RKO (cell line): ENCODE measurements at regions not wholly inside any gene's neighbourhood (a gene's known extent, or its start where the extent isn't known, plus 50 kb on each side); places are given as distances from the start of the nearest gene placed in this dataset.
"Not testable (repeated sequence)": the region's sequence is repeated elsewhere in the genome, so short reads cannot be mapped to it uniquely, and the experiment has no call there.

Experiments
- DNase-seq: peaks from one replicate; pipeline ENCODE4 v3.0.0-alpha.2; 2016; ENCODE audit warnings: low spot score

DNA sequence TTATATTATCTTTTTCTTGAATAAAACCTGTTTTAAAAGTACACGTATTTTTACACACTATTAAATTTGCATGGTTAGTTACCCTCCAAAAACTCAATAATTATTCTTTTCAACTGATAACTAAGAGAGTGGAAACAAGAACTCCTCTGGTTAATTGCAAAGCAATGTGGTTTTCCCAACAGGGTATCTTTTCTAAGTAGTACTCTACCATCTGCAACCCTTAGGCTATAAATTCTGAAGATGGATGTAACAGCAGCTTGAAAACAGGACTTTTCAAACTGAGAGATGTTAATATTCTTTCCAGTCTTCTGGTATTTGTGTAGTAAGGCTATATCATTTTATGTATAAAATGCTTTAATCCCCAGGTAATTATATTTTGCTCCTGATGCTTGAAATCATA, 916.1 kb upstream of the POT1 start:
- DNase-seq, result no peak

DNA sequence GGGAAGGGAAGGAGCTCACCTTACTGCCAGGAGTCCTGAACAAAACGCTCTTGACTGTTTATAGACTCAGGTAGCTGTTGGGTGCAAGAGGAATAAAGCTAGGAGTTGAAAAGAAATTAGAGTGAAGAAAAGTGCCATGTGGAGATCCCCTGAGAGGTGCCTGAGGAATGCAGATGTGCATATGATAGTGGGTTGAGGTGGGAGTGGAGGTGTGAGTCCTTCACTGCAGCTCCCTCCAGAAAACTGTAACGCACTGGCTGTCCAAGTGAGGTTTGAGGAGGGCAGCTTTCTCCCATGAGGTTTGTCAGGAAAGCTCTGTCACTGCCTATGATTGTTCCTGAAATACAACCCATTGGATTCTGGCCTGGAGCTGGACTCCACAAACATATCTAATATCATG, 904.8 kb upstream of the POT1 start:
- no peak for DNase-seq

DNA sequence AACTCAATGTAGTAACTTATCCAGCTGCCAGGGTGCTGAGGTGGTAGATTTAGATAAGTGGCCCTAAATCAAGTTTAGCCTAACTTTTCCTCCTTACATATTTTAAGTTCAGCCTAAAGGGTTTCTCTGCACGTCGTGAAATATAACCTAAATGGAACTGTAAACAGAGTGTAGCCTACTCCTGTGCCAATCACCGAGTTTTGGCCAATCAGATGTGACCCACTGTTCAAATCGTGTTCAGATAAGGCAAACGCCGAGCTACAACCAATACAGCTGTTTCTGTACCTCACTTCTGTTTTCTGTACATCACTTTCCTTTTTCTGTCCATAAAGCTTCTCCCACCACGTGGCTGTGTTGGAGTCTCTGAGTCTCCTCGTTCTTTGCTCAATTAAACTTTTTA, 904.2 kb upstream of the POT1 start:
- DNase-seq, result no peak

DNA sequence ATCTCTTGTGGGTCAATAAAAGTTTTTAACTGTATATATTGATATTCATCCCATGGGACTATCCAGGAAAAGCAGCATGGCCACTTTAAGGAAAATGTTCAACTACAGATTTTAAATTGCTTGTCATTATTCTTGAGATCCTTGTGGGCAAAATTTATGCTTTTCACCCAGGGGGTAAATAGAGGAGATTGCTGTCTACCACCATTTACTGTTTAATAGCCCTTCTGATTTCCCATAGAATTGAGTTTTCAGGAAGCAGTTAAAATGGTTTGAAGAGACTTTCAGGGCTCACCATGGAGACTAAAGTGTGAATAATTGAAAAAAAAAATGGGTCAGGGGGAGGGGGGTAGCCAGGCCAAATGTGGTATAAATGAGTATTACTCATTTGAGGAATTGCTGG, 901.1 kb upstream of the POT1 start:
- DNase-seq, result no peak

DNA sequence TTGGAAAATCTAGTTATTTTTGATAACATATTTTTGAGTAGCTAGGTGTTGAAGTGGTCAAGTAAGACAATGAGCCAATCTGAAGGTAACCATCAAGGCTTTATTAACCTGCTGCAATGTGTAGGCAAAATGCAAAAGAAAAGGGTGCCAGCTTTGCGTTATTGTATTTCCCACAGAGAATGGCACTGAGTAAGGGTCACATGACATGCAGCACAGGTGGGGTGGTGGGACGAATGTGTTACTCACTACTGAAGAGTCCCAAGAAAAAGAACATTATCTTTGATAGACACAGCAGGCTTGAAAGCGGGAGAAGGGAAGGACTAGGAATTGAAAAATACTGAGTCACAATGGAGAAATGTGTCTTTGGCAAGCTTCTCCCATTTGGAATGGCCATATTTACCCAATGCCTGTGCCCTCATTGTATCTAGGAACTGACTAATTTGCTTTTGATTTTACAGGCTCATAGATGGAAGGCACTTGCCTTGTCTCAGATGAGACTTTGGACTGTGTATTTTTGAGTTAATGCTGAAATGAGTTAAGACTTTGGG, 898.6 kb upstream of the POT1 start:
- DNase-seq, result no peak

DNA sequence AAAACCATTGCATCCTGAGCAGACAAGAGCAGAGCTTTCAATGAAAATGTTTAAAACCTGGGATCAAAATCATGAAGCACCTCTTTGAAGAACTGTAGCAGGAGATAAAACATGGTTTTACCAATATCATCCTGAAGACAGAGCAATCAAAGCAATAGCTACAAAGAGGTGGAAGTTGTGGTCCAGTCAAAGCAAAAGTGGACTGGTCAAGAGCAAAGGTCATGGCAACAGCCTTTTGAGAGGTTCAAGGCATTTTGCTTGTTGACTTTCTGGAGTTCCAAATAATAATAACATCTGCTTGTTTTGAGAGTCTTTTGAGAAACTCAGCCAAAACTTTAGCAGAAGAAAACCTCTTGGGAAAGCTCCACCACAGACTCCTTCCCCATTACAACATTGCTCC, 893.9 kb upstream of the POT1 start:
- DNase-seq, result no peak

DNA sequence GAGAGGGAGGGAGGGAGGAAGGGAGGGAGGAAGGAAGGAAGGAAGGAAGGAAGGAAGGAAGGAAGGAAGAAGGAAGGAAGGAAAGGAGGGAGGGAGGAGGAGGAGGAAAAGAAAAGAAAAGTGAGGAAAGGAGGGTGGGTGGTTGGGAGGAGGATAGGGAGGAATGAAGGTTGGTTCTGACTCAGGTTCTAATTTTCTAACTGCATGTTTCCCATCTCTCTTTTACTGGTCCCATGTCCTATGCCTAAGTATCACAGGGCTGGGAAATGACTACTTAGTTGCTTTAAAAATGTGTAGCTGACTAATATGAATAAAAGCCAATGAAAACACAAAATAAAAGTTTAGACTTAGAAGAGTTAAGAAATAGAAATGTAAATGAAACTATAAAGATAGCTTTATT, 890.9 kb upstream of the POT1 start:
- DNase-seq, result no peak

DNA sequence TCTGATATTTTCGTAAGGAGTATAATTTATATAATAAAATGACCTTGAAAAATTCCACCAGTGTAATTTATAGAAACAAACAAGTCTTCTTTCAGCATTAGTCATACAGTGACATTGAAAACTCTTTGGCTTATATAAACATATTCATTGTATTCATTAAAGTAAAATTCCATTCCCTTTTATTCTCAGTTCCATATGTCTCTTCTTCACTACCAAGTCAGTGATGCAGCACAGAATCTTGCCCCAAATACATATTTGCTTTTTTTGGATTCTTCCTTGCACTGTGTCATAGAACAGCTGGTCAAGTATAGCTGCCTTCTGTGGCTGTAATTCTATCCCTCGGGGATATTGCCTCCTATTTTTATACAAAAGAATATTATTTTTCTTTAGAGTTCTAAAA, 884.5 kb upstream of the POT1 start:
- DNase-seq, result no peak

DNA sequence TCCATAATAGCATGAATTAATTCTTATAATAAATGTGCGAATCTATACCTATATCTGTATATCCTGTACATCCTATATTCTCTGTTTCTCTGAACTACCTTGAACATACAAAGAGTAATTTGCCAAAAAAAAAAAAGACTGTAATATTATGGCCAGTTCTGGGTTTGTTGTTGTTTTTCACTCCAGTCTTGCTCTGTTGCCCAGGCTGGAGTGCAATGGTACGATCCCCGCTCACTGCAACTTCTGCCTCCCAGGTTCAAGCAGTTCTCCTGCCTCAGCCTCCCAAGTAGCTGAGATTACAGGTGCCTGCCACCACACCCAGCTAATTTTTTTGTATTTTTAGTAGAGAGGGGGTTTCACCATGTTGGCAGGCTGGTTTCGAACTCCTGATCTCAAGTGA, 876.9 kb upstream of the POT1 start:
- DNase-seq, result not testable (repeated sequence)

DNA sequence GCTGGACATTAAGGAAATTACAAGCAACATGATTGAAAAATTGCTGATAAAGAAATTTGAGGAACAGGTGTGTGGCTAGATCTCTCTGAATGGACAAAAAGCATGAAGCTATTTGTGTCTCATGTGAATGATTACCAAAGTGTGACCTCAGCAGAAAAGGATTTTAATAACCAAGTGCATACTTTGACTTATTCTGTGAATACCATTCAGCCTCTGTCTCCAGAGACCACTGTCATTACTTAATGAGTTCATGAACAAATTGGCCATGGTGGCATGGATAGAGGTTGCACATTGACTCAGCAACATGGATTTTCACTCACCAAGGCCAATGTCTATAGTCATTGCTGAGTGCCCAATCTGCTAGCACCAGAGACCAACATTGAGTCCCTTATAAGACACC, 874.6 kb upstream of the POT1 start:
- no peak for DNase-seq

DNA sequence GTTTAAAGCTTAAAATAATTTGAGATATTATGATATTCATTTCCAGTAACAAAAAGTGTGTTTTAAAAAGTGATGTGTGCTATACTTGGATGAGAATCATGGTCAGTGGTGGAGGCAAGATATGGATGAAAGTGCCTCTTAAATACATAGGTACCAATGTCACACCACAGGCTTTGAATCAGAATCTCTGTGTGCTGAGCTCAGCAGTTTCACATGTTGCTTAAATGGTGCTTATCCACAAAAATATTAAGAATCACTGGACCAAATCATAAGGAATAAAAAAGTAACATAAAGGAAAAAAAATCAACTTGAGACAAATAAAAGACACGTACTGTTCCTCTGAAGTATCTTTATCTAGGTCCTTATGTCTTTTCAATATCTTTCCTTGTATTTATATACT, 850.5 kb upstream of the POT1 start:
- no peak for DNase-seq

DNA sequence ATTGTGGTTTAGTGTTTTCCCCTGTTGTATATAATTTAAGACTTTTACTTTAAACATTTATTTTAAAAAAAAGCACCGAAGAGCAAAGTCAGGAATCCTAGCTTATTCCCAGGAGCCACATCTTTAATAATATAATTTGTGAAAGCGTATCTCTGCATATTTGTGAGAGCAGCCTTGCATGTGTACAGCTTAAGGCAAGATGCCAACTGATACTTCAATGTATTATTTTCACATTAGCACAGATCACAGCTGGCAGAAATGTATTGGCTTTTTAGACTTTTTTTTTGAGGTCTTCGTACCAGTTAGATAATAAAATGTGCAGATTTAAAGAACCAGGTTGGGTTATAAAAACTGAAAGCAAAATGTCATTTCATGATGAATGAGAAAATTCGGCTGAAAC, 845.7 kb upstream of the POT1 start:
- no peak for DNase-seq

DNA sequence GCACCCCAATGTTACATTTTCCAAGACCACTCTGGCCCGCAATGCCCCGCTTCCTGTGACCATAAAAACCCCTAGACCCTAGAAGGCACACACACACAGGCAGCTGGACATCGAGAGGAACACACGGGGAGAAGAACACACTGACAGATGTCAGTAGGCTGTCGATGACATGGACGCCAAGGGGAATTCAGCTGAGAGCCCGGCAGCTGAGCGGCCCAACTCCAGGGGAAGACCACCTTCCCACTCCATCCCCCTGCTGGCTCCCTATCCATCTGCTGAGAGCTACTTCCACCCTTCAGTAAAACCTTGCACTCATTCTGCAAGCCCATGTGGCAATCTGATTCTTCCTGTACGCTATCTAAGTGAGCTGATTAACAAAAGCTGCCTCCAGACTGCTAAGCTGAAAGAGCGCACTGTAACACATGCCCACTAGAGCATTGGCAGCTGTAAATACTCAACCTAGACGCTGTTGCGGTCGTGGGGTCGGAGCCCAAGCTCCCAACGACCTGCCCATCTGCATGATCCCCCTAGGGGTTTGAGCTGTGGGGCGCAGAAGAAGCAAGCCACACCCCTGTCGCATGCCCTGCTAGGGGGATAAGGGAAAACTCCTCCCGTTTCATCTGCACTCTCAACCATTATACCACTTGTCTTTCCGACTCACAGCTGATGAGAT, 843.6 kb upstream of the POT1 start:
- no peak for DNase-seq

DNA sequence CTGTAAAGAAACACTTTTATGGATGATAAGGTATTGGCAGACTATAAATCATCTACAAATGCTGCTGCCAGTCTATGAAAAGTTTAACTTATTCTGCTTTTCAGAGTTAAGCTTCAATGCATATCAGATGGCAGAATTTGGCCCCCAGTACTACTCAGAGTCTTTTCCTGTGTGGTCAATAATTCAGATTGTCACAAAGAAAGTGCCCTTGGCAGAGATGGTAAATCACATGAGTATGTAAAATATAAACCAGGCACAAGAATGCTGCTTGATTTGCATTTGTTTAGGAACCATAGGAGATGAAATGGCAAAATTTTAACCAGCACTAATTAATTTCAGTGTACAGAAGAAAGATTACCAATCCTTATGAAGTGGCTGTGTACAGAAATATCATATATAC, 818.3 kb upstream of the POT1 start:
- no peak for DNase-seq

DNA sequence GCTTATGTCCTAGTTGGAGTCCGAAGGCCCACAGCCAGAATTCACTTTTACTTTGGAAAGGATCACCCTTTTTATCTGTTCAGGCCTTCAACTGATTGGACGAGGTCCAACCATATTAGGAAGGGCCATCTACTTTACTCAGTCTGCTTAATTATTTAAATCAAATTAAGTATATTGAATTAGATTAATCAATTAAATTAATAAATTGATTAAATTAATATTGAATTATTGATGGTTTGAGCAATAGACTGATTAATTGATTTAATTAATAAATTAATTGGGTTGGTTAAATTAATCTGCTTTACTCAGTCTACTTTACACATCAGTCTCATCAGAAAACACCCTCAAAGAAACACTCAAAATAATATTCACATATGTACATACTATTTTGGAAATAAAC, 816.9 kb upstream of the POT1 start:
- DNase-seq, result no peak

DNA sequence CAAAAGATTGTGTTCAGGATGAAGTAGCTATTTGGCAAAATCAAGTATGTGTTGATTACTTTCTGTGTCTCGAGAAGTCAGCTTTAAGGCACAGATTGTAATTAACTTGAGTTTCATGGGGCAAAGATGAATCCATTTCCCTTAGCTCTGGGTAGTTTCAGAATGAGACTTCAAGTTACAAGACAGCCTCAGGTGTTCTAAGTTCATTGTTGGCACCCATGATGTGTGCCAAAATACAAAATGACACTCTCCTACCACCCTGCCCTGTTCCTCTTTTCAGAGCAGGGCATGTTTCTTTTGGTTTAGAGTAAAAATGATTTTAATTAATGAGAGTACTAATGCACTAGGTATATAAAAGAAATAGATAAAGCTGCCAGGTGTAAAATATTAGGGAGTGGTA, 797.6 kb upstream of the POT1 start:
- DNase-seq, result no peak

DNA sequence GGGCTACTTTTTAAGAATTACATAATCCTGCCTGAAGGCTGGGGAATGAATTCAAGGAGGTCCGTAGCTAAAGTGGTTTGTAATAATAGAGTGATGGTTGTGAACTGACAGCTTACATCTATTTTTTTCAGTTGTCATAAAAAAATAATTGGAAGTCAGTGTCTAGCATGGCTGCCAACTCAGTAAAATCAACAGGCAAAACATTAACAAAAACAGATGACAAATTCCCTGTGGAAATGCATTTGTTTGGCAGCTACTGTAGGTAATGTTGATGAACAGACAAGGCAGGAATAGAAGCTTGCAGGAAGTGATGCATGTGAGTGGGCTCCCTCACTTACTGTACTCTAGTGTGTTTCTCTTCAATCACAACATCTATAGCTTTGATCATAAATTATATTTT, 766.0 kb upstream of the POT1 start:
- DNase-seq, result no peak

DNA sequence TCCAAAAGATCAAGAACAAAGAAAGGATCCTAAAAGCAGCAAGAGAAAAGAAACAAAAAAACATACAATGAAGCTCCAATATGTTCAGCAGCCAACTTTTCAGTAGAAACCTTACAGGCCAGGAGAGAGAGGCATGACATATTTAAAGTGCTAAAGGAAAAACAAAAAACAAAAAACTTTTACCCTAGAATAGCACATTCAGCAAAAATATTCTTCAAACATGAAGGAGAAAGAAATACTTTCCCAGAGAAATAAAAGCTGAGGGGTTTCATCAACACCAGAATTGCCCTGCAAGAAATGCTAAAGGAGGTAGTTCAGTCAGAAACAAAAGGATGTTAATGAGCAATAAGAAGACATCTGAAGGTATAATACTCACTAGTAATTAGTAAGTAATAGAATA, 753.5 kb upstream of the POT1 start:
- no peak for DNase-seq

DNA sequence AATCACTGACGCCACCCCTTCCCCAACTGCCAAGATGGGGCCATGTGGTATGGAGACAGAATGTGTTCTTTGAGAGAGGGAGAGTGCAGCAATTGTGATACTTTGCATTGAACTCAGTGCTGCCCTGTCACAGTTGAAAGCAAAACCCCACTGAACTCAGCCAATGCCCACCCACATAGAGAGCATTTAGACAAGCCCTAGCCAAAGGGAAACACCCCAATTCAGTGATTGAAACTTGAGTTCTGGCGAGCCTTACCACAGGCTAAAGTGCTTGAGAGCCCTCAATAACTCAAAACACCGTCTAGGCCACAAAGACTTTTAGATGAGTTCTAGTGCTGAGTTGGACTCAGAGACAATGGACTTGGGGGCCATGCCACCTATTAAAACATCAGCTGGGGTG, 751.9 kb upstream of the POT1 start:
- DNase-seq, result no peak

DNA sequence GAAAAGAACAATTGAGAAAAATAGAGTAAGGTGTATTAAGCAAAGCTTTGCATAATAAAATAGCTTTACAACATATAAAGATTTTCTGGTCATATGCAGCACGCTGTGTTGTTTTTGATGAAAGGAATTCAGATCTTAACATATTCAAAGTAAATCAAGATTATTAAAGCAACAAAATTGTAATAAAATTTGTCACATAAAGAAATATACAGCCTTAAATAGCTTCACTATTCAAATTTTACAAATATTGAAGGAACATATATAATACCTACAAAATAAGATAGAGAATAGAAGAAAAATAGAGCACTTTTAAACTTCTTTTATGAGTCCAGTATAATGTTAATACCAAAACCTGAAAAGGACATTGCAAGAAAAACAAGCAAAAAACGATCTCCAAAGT, 749.1 kb upstream of the POT1 start:
- no peak for DNase-seq

DNA sequence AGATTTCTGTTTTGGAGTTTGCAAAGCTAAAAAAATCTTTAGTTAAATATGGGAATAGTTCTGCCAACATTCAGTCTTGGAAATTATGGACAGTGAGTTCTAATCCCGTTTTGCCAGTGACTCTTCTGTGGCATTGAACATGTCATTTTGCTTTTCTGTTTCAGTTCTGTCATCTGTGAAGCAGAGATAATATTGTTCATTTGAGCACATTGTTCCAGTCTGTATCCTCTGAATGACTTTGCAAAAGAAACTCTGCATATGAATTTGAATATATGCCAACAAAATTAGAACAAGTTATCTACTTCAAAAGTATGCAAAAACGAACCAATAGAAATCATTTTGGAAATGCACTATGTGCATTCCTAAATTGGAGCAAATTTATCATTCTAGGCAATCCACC, 746.0 kb upstream of the POT1 start:
- no peak for DNase-seq

DNA sequence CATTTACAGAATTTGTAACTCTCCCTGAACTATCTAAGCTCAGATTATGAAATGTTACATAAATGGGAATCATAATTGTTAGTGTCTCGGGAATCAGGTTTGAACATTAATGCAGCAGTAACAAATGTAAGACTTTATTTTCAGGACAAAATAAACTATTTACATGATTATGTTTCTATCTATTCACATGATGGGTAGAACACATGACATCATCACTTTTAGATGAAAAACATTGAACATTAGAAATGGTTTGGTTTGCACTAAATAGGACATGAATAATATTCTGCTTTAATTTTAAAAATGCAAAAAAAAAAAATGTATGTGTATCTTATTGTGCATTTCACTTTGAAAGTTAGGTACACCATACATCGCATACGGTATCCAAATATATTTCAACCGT, 745.5 kb upstream of the POT1 start:
- DNase-seq, result no peak

DNA sequence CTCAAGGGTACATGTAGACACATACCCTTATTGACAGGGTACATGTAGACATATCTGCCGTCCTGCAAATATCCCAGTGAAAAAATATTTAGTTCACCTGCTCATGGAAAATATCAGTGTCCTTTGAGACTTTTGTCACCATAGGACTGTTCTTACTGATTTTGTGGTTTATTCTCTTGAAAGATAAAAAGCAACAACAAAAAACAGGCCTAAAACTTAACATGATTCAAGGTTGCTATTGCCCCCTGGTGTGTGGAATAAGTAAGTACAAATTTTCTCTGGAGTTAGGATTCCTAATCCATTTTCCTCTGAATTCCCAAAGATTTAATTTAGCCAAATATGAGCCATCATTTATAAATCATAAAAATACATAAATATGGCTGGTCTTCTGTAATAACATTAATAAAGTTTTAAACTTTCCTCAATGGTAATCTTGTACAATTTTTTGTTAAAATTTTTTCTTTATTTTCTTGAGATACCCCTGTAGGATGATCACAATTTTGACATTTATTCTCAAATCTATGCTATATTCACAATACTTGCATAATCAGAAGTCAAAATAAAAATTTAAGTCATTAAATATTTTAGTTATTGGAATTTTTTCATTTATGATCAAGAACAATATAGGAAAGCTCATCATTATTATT, 741.4 kb upstream of the POT1 start:
- DNase-seq, result peak; percentile 62

DNA sequence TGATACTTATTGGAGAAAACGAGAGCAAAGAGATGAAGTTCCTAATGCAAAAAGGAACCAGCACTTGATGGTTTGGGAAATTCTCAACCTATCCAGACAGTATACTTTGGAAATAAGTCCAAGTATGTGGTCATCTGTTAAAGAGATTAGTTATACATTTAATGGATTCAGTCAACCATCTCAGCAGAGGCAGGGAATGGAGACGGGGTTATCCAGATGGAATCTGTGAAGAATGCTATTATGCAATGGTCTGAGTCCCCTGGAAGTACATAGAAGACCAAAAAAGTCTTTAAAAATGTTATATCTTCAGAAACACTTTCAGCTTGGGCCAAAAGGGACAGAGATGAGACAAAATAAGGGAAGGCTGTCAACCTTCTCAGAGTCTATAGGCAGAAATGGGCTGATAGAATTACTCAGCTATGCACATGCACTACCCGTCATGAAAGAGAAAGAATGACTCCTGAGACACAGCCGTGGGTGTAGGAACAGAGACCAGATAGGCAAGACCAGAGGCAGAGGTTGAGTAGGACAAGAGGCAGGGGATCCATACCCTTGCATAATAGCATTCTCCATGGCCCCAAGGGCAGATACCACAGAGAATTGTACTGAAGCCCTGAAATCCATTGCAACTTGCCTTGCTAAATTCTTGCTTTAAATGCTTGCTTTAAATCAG, 738.8 kb upstream of the POT1 start:
- no peak for DNase-seq
